ENCODE measurements at regions not wholly inside any gene's neighbourhood (a gene's known extent, or its start where the extent isn't known, plus 50 kb on each side); places are given as distances from the start of the nearest gene placed in this dataset.
"Not testable (repeated sequence)": the region's sequence is repeated elsewhere in the genome, so short reads cannot be mapped to it uniquely, and the experiment has no call there.

GRCh38 chr4:128644107-128644506, 165.4 kb upstream of the JADE1 start:
- ATAC-seq; intact Hi-C loops (cut with DNase I): not testable (repeated sequence)

GRCh38 chr4:128641566-128641965, 167.9 kb upstream of the JADE1 start:
- H3K4me1 ChIP-seq; DNase-seq; ATAC-seq; intact Hi-C loops (cut with DNase I); H3K9me3 ChIP-seq; H3K27me3 ChIP-seq; H3K4me3 ChIP-seq; H3K27ac ChIP-seq; H3K36me3 ChIP-seq: not testable (repeated sequence)
- WGBS, 2 donors = 93 to 94% methylated on average over 2 of the region's 2 CpGs

More at GRCh38 chr4:128644107-128644506, 165.4 kb upstream of the JADE1 start:
- not testable (repeated sequence) for H3K4me1 ChIP-seq, H3K9me3 ChIP-seq, DNase-seq, H3K27ac ChIP-seq, H3K27me3 ChIP-seq, H3K4me3 ChIP-seq, H3K36me3 ChIP-seq
- WGBS, 2 donors = 92% methylated on average over 3 of the region's 3 CpGs

GRCh38 chr4:128639541-128640270, 169.8 kb upstream of the JADE1 start:
- DNase-seq (peak in 1 of 2 donors; percentile 24), ATAC-seq (no peak)
- no peak for TF ChIP-seq CTCF (IDR thresholded peaks at IDR 0.05)
- intact Hi-C loops (cut with DNase I) = loop anchor here in 3 of 10 donors (5.0 to 10.0 kb wide), 3 partner anchors 65 to 185 kb away; no protein-coding TSS in a partner anchor
- Histone ChIP-seq H3K4me3 (no peak overlapping the region), H3K27ac (peak overlapping the region in 8 of 10 donors; percentile 13 to 66 (median 28)), H3K36me3 (no peaks in the 10 kb centered on the region), H3K4me1 (peaks cover 0 to 28% (median 12%) of the 10 kb centered on the region in 9 donors), H3K27me3 (no peaks in the 10 kb centered on the region), H3K9me3 (no peaks in the 10 kb centered on the region)
- WGBS, 2 donors = 72 to 90% methylated on average over 2 of the region's 2 CpGs

DNA sequence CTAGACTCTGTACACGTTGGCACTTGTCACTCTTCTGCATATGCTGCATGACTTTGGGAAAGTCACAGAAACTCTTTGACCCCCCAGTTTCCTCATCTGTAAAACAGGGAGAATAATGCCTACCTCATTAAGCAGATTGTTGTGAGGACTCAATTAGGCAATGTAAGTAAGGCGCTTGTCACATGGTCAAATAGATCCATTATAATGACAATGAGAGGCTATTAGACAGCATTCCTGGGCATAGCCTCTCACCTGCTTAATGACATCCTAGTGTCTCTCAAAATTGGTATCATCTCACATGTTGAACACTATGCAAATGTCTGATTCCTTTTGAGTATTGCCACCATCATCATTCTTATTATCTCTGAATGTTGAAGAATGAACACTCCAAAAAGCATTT, 172.6 kb upstream of the JADE1 start:
- Histone ChIP-seq H3K36me3 (no peaks in the 10 kb centered on the region), H3K27me3 (no peaks in the 10 kb centered on the region), H3K4me1 (peaks cover 0 to 28% (median 12%) of the 10 kb centered on the region in 9 donors), H3K9me3 (no peaks in the 10 kb centered on the region), H3K27ac (peak overlapping the region in 4 of 10 donors; percentile 78 to 86 (median 85)), H3K4me3 (no peak overlapping the region)
- no peak for TF ChIP-seq CTCF (IDR thresholded peaks at IDR 0.05)
- WGBS, 2 donors = 93 to 94% methylated on average over 2 of the region's 2 CpGs
- intact Hi-C loops (cut with DNase I) = loop anchor here in 3 of 10 donors (2.0 to 10.0 kb wide), 4 partner anchors 16 to 182 kb away; no protein-coding TSS in a partner anchor
- DNase-seq (no peak), ATAC-seq (no peak)

DNA sequence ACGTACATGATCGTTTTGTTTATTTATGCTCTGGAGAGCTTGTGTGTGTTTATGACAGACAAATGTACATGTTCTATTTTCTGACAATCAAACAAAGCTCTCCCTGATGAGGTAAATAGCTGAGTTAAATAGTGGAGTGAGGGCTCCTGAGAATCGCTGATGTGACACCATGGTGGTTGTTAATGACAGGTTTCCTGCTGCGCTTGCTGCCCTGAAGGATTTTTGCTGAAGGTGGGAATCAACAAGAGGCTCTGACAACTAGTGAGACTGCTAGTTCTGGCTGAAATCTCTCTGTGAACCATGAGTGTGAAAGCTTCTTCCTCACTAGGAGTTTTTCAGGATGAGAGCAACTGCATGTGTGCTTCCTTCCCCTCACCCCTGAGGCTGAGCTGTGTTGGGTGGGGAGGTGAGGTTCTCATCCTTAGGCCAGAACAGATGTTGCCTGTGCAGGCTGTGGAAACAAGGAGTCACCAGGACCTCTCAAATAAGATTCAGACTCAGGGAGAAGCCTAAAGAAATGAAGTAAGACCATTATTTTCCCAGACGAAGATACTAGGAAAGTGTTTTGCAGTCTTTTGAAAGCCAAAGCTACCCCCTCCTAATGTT, 173.4 kb upstream of the JADE1 start:
- DNase-seq (no peak), ATAC-seq (peak; percentile 34 to 71 (median 56))
- 43 to 52% methylated on average over 5 of the region's 5 CpGs for WGBS, 2 donors
- Histone ChIP-seq H3K36me3 (no peaks in the 10 kb centered on the region), H3K9me3 (no peaks in the 10 kb centered on the region), H3K4me1 (peaks cover 0 to 28% (median 12%) of the 10 kb centered on the region in 9 donors), H3K27ac (peak overlapping the region; percentile 47 to 86 (median 76)), H3K4me3 (peak overlapping the region in 1 of 10 donors; percentile 9), H3K27me3 (no peaks in the 10 kb centered on the region)
- no peak for TF ChIP-seq CTCF (IDR thresholded peaks at IDR 0.05)
- intact Hi-C loops (cut with DNase I) = loop anchor here in 3 of 10 donors (2.0 to 10.0 kb wide), 4 partner anchors 17 to 181 kb away; no protein-coding TSS in a partner anchor

All from heart right ventricle (tissue), 16 donors.